ENCODE measurements at regions not wholly inside any gene's neighbourhood (a gene's known extent, or its start where the extent isn't known, plus 50 kb on each side); places are given as distances from the start of the nearest gene placed in this dataset.

DNA sequence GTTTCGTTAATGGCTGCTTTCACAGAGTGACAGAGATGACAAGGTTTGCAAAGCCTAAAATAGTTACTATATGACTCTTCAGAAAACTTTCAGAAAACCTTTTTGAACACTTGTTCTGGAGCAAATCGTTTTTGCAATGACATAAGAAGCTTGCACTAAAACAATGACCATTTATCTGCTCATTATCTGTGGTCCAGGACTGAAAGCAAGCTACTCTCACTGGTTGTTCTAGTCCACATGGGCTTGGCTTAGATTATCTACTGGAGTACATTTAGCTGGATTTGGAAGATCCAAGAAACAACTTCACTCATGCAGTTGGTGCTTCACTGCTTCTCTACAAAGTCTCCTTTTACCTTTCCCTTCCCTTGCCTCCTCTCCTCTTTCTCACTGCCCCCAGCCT lies 1836.4 kb upstream of the AGA start:
- TF ChIP-seq, protein P1, sequence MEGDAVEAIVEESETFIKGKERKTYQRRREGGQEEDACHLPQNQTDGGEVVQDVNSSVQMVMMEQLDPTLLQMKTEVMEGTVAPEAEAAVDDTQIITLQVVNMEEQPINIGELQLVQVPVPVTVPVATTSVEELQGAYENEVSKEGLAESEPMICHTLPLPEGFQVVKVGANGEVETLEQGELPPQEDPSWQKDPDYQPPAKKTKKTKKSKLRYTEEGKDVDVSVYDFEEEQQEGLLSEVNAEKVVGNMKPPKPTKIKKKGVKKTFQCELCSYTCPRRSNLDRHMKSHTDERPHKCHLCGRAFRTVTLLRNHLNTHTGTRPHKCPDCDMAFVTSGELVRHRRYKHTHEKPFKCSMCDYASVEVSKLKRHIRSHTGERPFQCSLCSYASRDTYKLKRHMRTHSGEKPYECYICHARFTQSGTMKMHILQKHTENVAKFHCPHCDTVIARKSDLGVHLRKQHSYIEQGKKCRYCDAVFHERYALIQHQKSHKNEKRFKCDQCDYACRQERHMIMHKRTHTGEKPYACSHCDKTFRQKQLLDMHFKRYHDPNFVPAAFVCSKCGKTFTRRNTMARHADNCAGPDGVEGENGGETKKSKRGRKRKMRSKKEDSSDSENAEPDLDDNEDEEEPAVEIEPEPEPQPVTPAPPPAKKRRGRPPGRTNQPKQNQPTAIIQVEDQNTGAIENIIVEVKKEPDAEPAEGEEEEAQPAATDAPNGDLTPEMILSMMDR (conservative IDR thresholded peaks at IDR 0.05; ENCODE audit: low read depth, low read length) = no peak
- TF ChIP-seq EZH2 (IDR thresholded peaks at IDR 0.05; ENCODE audit: borderline replicate concordance, low read depth, low read length, poor library complexity, severe bottlenecking) = no peak
